ENCODE measurements at regions not wholly inside any gene's neighbourhood (a gene's known extent, or its start where the extent isn't known, plus 50 kb on each side); places are given as distances from the start of the nearest gene placed in this dataset.

DNA sequence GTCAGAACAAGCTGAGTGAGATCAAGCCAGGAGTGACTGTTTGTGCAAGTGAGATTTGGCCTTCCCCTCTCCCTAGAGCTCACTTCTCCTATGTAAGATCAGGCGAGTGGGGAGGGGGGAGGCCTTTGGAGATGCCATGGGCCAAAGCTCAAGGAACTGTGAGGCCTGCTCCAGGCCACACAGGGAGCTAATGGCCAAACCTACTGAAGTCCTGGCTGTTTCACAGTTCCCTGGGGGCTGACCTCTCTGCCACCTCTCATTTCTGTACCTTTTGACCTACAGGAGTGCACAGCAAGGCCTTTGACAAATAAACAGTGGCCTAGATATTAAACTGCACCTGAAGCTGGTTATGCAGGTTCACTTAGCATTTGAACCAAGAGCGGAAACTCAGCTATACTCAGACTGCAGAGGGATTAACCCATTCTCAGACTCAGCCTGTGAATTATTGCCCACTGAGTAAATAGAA, 235.0 kb upstream of the NT5C1B start:
- ATAC-seq (ENCODE audit: insufficient read depth, low read depth) (no peak), DNase-seq (no peak)
- no peaks in the 10 kb centered on the region for H3K4me1 ChIP-seq (ENCODE audit: insufficient read depth, low read length)
- H3K79me2 ChIP-seq (ENCODE audit: insufficient read depth, low read length) = no peaks in the 10 kb centered on the region
- H3K27me3 ChIP-seq (ENCODE audit: insufficient read depth, low read length, poor library complexity) = no peaks in the 10 kb centered on the region
- H4K20me1 ChIP-seq (ENCODE audit: insufficient read depth, low read length) = no peaks in the 10 kb centered on the region
- H3K4me2 ChIP-seq (ENCODE audit: insufficient read depth, low read length) = no peak overlapping the region
- no peaks in the 10 kb centered on the region for H3K36me3 ChIP-seq (ENCODE audit: insufficient read depth, low read length)
- H3K27ac ChIP-seq (ENCODE audit: low read length) = no peak overlapping the region
- H2AFZ ChIP-seq (ENCODE audit: low read depth, low read length) = no peak overlapping the region
- TF ChIP-seq, protein P1, sequence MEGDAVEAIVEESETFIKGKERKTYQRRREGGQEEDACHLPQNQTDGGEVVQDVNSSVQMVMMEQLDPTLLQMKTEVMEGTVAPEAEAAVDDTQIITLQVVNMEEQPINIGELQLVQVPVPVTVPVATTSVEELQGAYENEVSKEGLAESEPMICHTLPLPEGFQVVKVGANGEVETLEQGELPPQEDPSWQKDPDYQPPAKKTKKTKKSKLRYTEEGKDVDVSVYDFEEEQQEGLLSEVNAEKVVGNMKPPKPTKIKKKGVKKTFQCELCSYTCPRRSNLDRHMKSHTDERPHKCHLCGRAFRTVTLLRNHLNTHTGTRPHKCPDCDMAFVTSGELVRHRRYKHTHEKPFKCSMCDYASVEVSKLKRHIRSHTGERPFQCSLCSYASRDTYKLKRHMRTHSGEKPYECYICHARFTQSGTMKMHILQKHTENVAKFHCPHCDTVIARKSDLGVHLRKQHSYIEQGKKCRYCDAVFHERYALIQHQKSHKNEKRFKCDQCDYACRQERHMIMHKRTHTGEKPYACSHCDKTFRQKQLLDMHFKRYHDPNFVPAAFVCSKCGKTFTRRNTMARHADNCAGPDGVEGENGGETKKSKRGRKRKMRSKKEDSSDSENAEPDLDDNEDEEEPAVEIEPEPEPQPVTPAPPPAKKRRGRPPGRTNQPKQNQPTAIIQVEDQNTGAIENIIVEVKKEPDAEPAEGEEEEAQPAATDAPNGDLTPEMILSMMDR (IDR thresholded peaks at IDR 0.05; ENCODE audit: borderline replicate concordance, extremely low read depth, low read length, poor library complexity, severe bottlenecking) = no peak
- no peak for TF ChIP-seq EZH2 (IDR thresholded peaks at IDR 0.05; ENCODE audit: borderline replicate concordance, low read depth, low read length, severe bottlenecking)
- H3K4me3 ChIP-seq (ENCODE audit: low read depth in 1 of 2, low read length in 2 of 2) = no peak overlapping the region
- no peaks in the 10 kb centered on the region for H3K9me3 ChIP-seq (ENCODE audit: insufficient read depth, low read length, severe bottlenecking)
- no peak overlapping the region for H3K9ac ChIP-seq (ENCODE audit: low read depth, low read length)

GRCh38 chr2:18821431-18821830, 232.1 kb upstream of the NT5C1B start:
- ATAC-seq (ENCODE audit: insufficient read depth, low read depth) = no peak
- no peak overlapping the region for H3K4me2 ChIP-seq (ENCODE audit: insufficient read depth, low read length)
- TF ChIP-seq EZH2 (IDR thresholded peaks at IDR 0.05; ENCODE audit: borderline replicate concordance, low read depth, low read length, severe bottlenecking) = no peak
- TF ChIP-seq, protein P1 (IDR thresholded peaks at IDR 0.05; ENCODE audit: borderline replicate concordance, extremely low read depth, low read length, poor library complexity, severe bottlenecking) = no peak

GRCh38 chr2:18820966-18821365, 231.6 kb upstream of the NT5C1B start:
- Histone ChIP-seq H3K9ac (ENCODE audit: low read depth, low read length) (no peak overlapping the region), H3K27ac (ENCODE audit: low read length) (no peak overlapping the region), H3K9me3 (ENCODE audit: insufficient read depth, low read length, severe bottlenecking) (no peaks in the 10 kb centered on the region), H2AFZ (ENCODE audit: low read depth, low read length) (no peak overlapping the region), H3K4me3 (ENCODE audit: low read depth in 1 of 2, low read length in 2 of 2) (no peak overlapping the region), H3K27me3 (ENCODE audit: insufficient read depth, low read length, poor library complexity) (no peaks in the 10 kb centered on the region), H3K4me2 (ENCODE audit: insufficient read depth, low read length) (no peak overlapping the region), H4K20me1 (ENCODE audit: insufficient read depth, low read length) (no peaks in the 10 kb centered on the region), H3K36me3 (ENCODE audit: insufficient read depth, low read length) (no peaks in the 10 kb centered on the region), H3K4me1 (ENCODE audit: insufficient read depth, low read length) (no peaks in the 10 kb centered on the region), H3K79me2 (ENCODE audit: insufficient read depth, low read length) (no peaks in the 10 kb centered on the region)
- no peak for TF ChIP-seq EZH2 (IDR thresholded peaks at IDR 0.05; ENCODE audit: borderline replicate concordance, low read depth, low read length, severe bottlenecking)
- TF ChIP-seq, protein P1 (IDR thresholded peaks at IDR 0.05; ENCODE audit: borderline replicate concordance, extremely low read depth, low read length, poor library complexity, severe bottlenecking) = no peak
- ATAC-seq (ENCODE audit: insufficient read depth, low read depth) (no peak), DNase-seq (no peak)

More at GRCh38 chr2:18821431-18821830, 232.1 kb upstream of the NT5C1B start:
- no peak for DNase-seq
- Histone ChIP-seq H3K4me3 (ENCODE audit: low read depth in 1 of 2, low read length in 2 of 2) (no peak overlapping the region), H3K79me2 (ENCODE audit: insufficient read depth, low read length) (no peaks in the 10 kb centered on the region), H3K36me3 (ENCODE audit: insufficient read depth, low read length) (no peaks in the 10 kb centered on the region), H4K20me1 (ENCODE audit: insufficient read depth, low read length) (no peaks in the 10 kb centered on the region), H2AFZ (ENCODE audit: low read depth, low read length) (no peak overlapping the region), H3K27ac (ENCODE audit: low read length) (no peak overlapping the region), H3K9ac (ENCODE audit: low read depth, low read length) (no peak overlapping the region), H3K9me3 (ENCODE audit: insufficient read depth, low read length, severe bottlenecking) (no peaks in the 10 kb centered on the region), H3K4me1 (ENCODE audit: insufficient read depth, low read length) (no peaks in the 10 kb centered on the region), H3K27me3 (ENCODE audit: insufficient read depth, low read length, poor library complexity) (no peaks in the 10 kb centered on the region)

GRCh38 chr2:18819566-18819965, 230.2 kb upstream of the NT5C1B start:
- no peaks in the 10 kb centered on the region for H4K20me1 ChIP-seq (ENCODE audit: insufficient read depth, low read length)
- H2AFZ ChIP-seq (ENCODE audit: low read depth, low read length) = no peak overlapping the region
- no peak overlapping the region for H3K27ac ChIP-seq (ENCODE audit: low read length)
- no peaks in the 10 kb centered on the region for H3K27me3 ChIP-seq (ENCODE audit: insufficient read depth, low read length, poor library complexity)
- H3K36me3 ChIP-seq (ENCODE audit: insufficient read depth, low read length) = no peaks in the 10 kb centered on the region
- no peak overlapping the region for H3K4me3 ChIP-seq (ENCODE audit: low read depth in 1 of 2, low read length in 2 of 2)
- no peaks in the 10 kb centered on the region for H3K9me3 ChIP-seq (ENCODE audit: insufficient read depth, low read length, severe bottlenecking)
- no peak for DNase-seq
- no peak for ATAC-seq (ENCODE audit: insufficient read depth, low read depth)
- no peaks in the 10 kb centered on the region for H3K4me1 ChIP-seq (ENCODE audit: insufficient read depth, low read length)
- H3K79me2 ChIP-seq (ENCODE audit: insufficient read depth, low read length) = no peaks in the 10 kb centered on the region
- TF ChIP-seq, protein P1 (IDR thresholded peaks at IDR 0.05; ENCODE audit: borderline replicate concordance, extremely low read depth, low read length, poor library complexity, severe bottlenecking) = no peak
- TF ChIP-seq EZH2 (IDR thresholded peaks at IDR 0.05; ENCODE audit: borderline replicate concordance, low read depth, low read length, severe bottlenecking) = no peak
- no peak overlapping the region for H3K9ac ChIP-seq (ENCODE audit: low read depth, low read length)
- no peak overlapping the region for H3K4me2 ChIP-seq (ENCODE audit: insufficient read depth, low read length)
